ENCODE measurements at regions not wholly inside any gene's neighbourhood (a gene's known extent, or its start where the extent isn't known, plus 50 kb on each side); places are given as distances from the start of the nearest gene placed in this dataset.

DNA sequence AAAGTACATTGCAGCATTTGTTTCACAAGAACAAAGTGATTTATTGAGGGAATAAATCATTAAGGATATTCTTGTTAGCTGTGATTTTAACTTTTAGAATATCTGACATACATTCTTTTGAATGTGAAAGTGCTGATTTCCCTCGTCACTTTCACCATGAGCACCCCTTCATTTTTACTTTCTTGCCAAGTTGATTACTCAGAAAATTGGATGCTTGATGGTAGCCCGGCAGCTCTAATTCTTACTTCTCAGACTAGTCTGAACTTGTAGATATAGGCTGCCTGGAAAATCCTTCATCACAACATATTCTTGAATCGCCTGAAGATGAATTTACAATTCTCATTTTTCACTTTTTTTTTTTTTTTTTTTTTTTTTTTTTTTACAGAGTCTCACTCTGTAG, 147.1 kb upstream of the SMLR1 start:
- Histone ChIP-seq H3K27ac (ENCODE audit: low read length, poor library complexity, severe bottlenecking) (no peak overlapping the region), H2BK12ac (ENCODE audit: low read length in 2 of 2) (no peak overlapping the region), H3K14ac (ENCODE audit: low read length in 2 of 2) (no peak overlapping the region), H3K23ac (ENCODE audit: low read length in 2 of 2) (no peak overlapping the region), H4K91ac (ENCODE audit: low read length) (no peak overlapping the region), H2BK120ac (ENCODE audit: low read depth, low read length) (no peak overlapping the region), H3K9ac (ENCODE audit: low read length) (peak overlapping the region; percentile 91), H3K18ac (ENCODE audit: low read depth in 1 of 2, low read length in 2 of 2) (no peak overlapping the region), H3K9me3 (ENCODE audit: control insufficient read depth, low read length) (peaks cover 17% of the 10 kb centered on the region), H2AFZ (ENCODE audit: low read depth, low read length) (no peak overlapping the region), H2BK5ac (ENCODE audit: low read depth, low read length, poor library complexity, severe bottlenecking) (no peak overlapping the region), H3K4me3 (ENCODE audit: insufficient read depth in 1 of 2, low read depth in 1 of 2, low read length in 2 of 2) (peak overlapping the region in 1 of 2 experiments; percentile 3), H3K4ac (ENCODE audit: low read depth in 1 of 2, low read length in 2 of 2) (no peak overlapping the region), H3K4me1 (ENCODE audit: control insufficient read depth, insufficient read depth, low read depth, low read length) (no peaks in the 10 kb centered on the region), H2AK5ac (ENCODE audit: low read length, severe bottlenecking) (no peak overlapping the region), H3K79me1 (replicated peaks; ENCODE audit: low read length, poor library complexity, severe bottlenecking) (no peaks in the 10 kb centered on the region), H3K36me3 (ENCODE audit: control insufficient read depth in 1 of 2, insufficient read depth in 2 of 2, low read depth in 1 of 2, low read length in 2 of 2) (no peaks in the 10 kb centered on the region), H2BK15ac (ENCODE audit: low read depth, poor library complexity, severe bottlenecking) (no peak overlapping the region), H3K27me3 (ENCODE audit: control insufficient read depth in 1 of 2, insufficient read depth in 1 of 2, low read length in 2 of 2) (no peaks in the 10 kb centered on the region), H4K8ac (ENCODE audit: low read length) (no peak overlapping the region), H3K4me2 (ENCODE audit: low read length, poor library complexity, severe bottlenecking) (no peak overlapping the region)
- WGBS = 66% methylated on average over 3 of the region's 3 CpGs
- DNase-seq = no peak

GRCh38 chr6:130681028-130681427, 146.2 kb upstream of the SMLR1 start:
- Histone ChIP-seq H3K27ac (ENCODE audit: low read length, poor library complexity, severe bottlenecking) (no peak overlapping the region), H3K27me3 (ENCODE audit: control insufficient read depth in 1 of 2, insufficient read depth in 1 of 2, low read length in 2 of 2) (no peaks in the 10 kb centered on the region), H2BK5ac (ENCODE audit: low read depth, low read length, poor library complexity, severe bottlenecking) (no peak overlapping the region), H3K9me3 (ENCODE audit: control insufficient read depth, low read length) (peaks cover 17% of the 10 kb centered on the region), H2AK5ac (ENCODE audit: low read length, severe bottlenecking) (no peak overlapping the region), H3K23ac (ENCODE audit: low read length in 2 of 2) (no peak overlapping the region), H3K4me1 (ENCODE audit: control insufficient read depth, insufficient read depth, low read depth, low read length) (no peaks in the 10 kb centered on the region), H2BK12ac (ENCODE audit: low read length in 2 of 2) (no peak overlapping the region), H3K14ac (ENCODE audit: low read length in 2 of 2) (no peak overlapping the region), H3K4ac (ENCODE audit: low read depth in 1 of 2, low read length in 2 of 2) (no peak overlapping the region), H2BK15ac (ENCODE audit: low read depth, poor library complexity, severe bottlenecking) (no peak overlapping the region), H3K9ac (ENCODE audit: low read length) (peak overlapping the region; percentile 91), H2AFZ (ENCODE audit: low read depth, low read length) (no peak overlapping the region), H2BK120ac (ENCODE audit: low read depth, low read length) (no peak overlapping the region), H3K79me1 (replicated peaks; ENCODE audit: low read length, poor library complexity, severe bottlenecking) (no peaks in the 10 kb centered on the region), H3K4me3 (ENCODE audit: insufficient read depth in 1 of 2, low read depth in 1 of 2, low read length in 2 of 2) (peak overlapping the region in 1 of 2 experiments; percentile 17), H3K36me3 (ENCODE audit: control insufficient read depth in 1 of 2, insufficient read depth in 2 of 2, low read depth in 1 of 2, low read length in 2 of 2) (no peaks in the 10 kb centered on the region), H3K18ac (ENCODE audit: low read depth in 1 of 2, low read length in 2 of 2) (no peak overlapping the region), H4K8ac (ENCODE audit: low read length) (no peak overlapping the region), H4K91ac (ENCODE audit: low read length) (no peak overlapping the region), H3K4me2 (ENCODE audit: low read length, poor library complexity, severe bottlenecking) (no peak overlapping the region)
- no CpG with 5 or more reads among the region's 1 CpG for WGBS
- DNase-seq = peak; percentile 87

DNA sequence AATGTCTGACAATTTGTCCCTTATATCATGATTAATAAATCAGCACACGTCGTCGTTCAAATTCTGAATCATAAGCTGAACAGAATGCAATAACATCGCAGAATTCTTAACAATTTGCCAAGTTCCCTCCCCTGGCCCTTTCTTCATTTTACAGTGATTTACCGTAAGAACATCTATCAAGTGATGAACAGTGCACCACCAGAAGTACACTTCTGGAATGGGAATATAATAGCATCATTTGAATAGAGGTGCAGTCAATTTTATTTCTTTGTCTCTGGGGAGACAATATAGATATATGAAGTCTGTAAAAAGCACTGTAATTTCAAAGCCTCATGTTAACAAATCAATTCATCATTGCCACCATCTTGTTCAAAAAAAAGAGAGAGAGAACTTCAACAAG, 145.1 kb upstream of the SMLR1 start:
- no peak overlapping the region for H3K27ac ChIP-seq (ENCODE audit: low read length, poor library complexity, severe bottlenecking)
- DNase-seq = no peak
- H3K4me2 ChIP-seq (ENCODE audit: low read length, poor library complexity, severe bottlenecking) = no peak overlapping the region
- H2BK12ac ChIP-seq (ENCODE audit: low read length in 2 of 2) = no peak overlapping the region
- H2BK120ac ChIP-seq (ENCODE audit: low read depth, low read length) = no peak overlapping the region
- H3K14ac ChIP-seq (ENCODE audit: low read length in 2 of 2) = no peak overlapping the region
- H3K9me3 ChIP-seq (ENCODE audit: control insufficient read depth, low read length) = peaks cover 14% of the 10 kb centered on the region
- no peak overlapping the region for H2AFZ ChIP-seq (ENCODE audit: low read depth, low read length)
- H2AK5ac ChIP-seq (ENCODE audit: low read length, severe bottlenecking) = no peak overlapping the region
- H3K36me3 ChIP-seq (ENCODE audit: control insufficient read depth in 1 of 2, insufficient read depth in 2 of 2, low read depth in 1 of 2, low read length in 2 of 2) = no peaks in the 10 kb centered on the region
- over 99% methylated on average over 4 of the region's 5 CpGs for WGBS
- no peak overlapping the region for H3K18ac ChIP-seq (ENCODE audit: low read depth in 1 of 2, low read length in 2 of 2)
- H2BK5ac ChIP-seq (ENCODE audit: low read depth, low read length, poor library complexity, severe bottlenecking) = no peak overlapping the region
- no peak overlapping the region for H3K23ac ChIP-seq (ENCODE audit: low read length in 2 of 2)
- no peak overlapping the region for H4K91ac ChIP-seq (ENCODE audit: low read length)
- no peak overlapping the region for H4K8ac ChIP-seq (ENCODE audit: low read length)
- no peak overlapping the region for H3K4ac ChIP-seq (ENCODE audit: low read depth in 1 of 2, low read length in 2 of 2)
- no peak overlapping the region for H3K4me3 ChIP-seq (ENCODE audit: insufficient read depth in 1 of 2, low read depth in 1 of 2, low read length in 2 of 2)
- H3K4me1 ChIP-seq (ENCODE audit: control insufficient read depth, insufficient read depth, low read depth, low read length) = no peaks in the 10 kb centered on the region
- H3K79me1 ChIP-seq (replicated peaks; ENCODE audit: low read length, poor library complexity, severe bottlenecking) = no peaks in the 10 kb centered on the region
- H3K9ac ChIP-seq (ENCODE audit: low read length) = peak overlapping the region; percentile 91
- H2BK15ac ChIP-seq (ENCODE audit: low read depth, poor library complexity, severe bottlenecking) = no peak overlapping the region
- no peaks in the 10 kb centered on the region for H3K27me3 ChIP-seq (ENCODE audit: control insufficient read depth in 1 of 2, insufficient read depth in 1 of 2, low read length in 2 of 2)

DNA sequence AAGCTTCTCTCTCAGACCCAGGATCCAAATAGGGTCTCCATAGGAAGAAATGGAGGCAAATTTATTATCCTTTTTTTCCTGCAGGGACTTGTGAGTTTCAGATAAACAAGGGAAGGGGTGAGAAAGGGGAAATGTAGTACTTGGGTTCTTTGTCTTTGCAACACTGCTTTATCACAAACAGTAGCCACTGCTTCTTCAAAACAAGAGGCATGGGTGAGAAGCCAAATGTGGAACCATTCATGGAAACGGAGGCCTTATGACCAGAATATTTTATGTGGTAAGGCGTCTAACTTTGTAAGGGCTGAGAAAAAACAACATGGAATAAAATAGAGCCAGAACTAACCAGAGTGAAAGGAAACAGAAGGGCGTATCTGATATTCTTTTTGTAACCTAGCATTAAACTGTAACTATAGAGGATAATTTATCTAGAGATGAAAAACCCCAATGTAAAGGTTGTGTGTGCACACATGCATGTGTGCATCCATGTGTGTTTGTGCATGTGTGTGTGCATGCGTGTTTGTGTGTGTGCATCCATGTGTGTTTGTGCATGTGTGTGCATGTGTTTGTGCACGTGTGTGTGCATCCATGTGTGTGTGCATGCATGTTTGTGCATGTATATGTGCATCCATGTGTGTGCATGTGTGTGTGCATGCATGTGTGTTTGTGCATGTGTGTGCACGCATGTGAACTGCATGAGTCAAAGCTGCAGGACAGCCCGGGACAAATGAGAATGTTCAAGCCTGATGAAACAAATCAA, 143.3 kb upstream of the SMLR1 start:
- H3K4me1 ChIP-seq (ENCODE audit: control insufficient read depth, insufficient read depth, low read depth, low read length) = no peaks in the 10 kb centered on the region
- no peaks in the 10 kb centered on the region for H3K9me3 ChIP-seq (ENCODE audit: control insufficient read depth, low read length)
- WGBS = 95% methylated on average over 7 of the region's 7 CpGs
- H3K23ac ChIP-seq (ENCODE audit: low read length in 2 of 2) = no peak overlapping the region
- no peak overlapping the region for H2BK120ac ChIP-seq (ENCODE audit: low read depth, low read length)
- peak overlapping the region; percentile 12 for H4K8ac ChIP-seq (ENCODE audit: low read length)
- no peak for DNase-seq
- H2BK12ac ChIP-seq (ENCODE audit: low read length in 2 of 2) = no peak overlapping the region
- H3K36me3 ChIP-seq (ENCODE audit: control insufficient read depth in 1 of 2, insufficient read depth in 2 of 2, low read depth in 1 of 2, low read length in 2 of 2) = no peaks in the 10 kb centered on the region
- no peak overlapping the region for H3K27ac ChIP-seq (ENCODE audit: low read length, poor library complexity, severe bottlenecking)
- H3K79me1 ChIP-seq (replicated peaks; ENCODE audit: low read length, poor library complexity, severe bottlenecking) = no peaks in the 10 kb centered on the region
- peak overlapping the region; percentile 65 for H4K91ac ChIP-seq (ENCODE audit: low read length)
- no peak overlapping the region for H2BK5ac ChIP-seq (ENCODE audit: low read depth, low read length, poor library complexity, severe bottlenecking)
- H3K27me3 ChIP-seq (ENCODE audit: control insufficient read depth in 1 of 2, insufficient read depth in 1 of 2, low read length in 2 of 2) = no peaks in the 10 kb centered on the region
- H3K9ac ChIP-seq (ENCODE audit: low read length) = no peak overlapping the region
- H2AFZ ChIP-seq (ENCODE audit: low read depth, low read length) = no peak overlapping the region
- no peak overlapping the region for H2BK15ac ChIP-seq (ENCODE audit: low read depth, poor library complexity, severe bottlenecking)
- no peak overlapping the region for H3K4me2 ChIP-seq (ENCODE audit: low read length, poor library complexity, severe bottlenecking)
- H2AK5ac ChIP-seq (ENCODE audit: low read length, severe bottlenecking) = no peak overlapping the region
- H3K18ac ChIP-seq (ENCODE audit: low read depth in 1 of 2, low read length in 2 of 2) = no peak overlapping the region
- no peak overlapping the region for H3K14ac ChIP-seq (ENCODE audit: low read length in 2 of 2)
- H3K4me3 ChIP-seq (ENCODE audit: insufficient read depth in 1 of 2, low read depth in 1 of 2, low read length in 2 of 2) = no peak overlapping the region
- H3K4ac ChIP-seq (ENCODE audit: low read depth in 1 of 2, low read length in 2 of 2) = no peak overlapping the region
